ENCODE measurements at regions not wholly inside any gene's neighbourhood (a gene's known extent, or its start where the extent isn't known, plus 50 kb on each side); places are given as distances from the start of the nearest gene placed in this dataset.

- TF ChIP-seq ZHX2 (IDR thresholded peaks at IDR 0.05; ENCODE audit: low read depth) = no peak
- no peak for TF ChIP-seq ZHX2 (CRISPR knock-in tag; IDR thresholded peaks at IDR 0.05; ENCODE audit: borderline replicate concordance)
- no peak for TF ChIP-seq DZIP1 (CRISPR knock-in tag; IDR thresholded peaks at IDR 0.05)
- TF ChIP-seq NRL (CRISPR knock-in tag; IDR thresholded peaks at IDR 0.05; ENCODE audit: borderline replicate concordance) = no peak
- TF ChIP-seq ZNF33A (CRISPR knock-in tag; IDR thresholded peaks at IDR 0.05; ENCODE audit: borderline replicate concordance) = no peak
- no peak for TF ChIP-seq HDAC1 (CRISPR knock-in tag; IDR thresholded peaks at IDR 0.05)
- TF ChIP-seq ZNF331 (CRISPR knock-in tag; IDR thresholded peaks at IDR 0.05) = no peak
- no peak for TF ChIP-seq CREM (IDR thresholded peaks at IDR 0.05)
- TF ChIP-seq CREM (CRISPR knock-in tag; IDR thresholded peaks at IDR 0.05) = no peak
These were observed 129.9 kb downstream of the WT1 start (continued) for GRCh38 chr11:32305460-32305859.
